ENCODE measurements at regions not wholly inside any gene's neighbourhood (a gene's known extent, or its start where the extent isn't known, plus 50 kb on each side); places are given as distances from the start of the nearest gene placed in this dataset.
A peak's percentile ranks its signal among the peaks of the same experiment; 100 is the strongest.
"Not testable (repeated sequence)": the region's sequence is repeated elsewhere in the genome, so short reads cannot be mapped to it uniquely, and the experiment has no call there.

DNA sequence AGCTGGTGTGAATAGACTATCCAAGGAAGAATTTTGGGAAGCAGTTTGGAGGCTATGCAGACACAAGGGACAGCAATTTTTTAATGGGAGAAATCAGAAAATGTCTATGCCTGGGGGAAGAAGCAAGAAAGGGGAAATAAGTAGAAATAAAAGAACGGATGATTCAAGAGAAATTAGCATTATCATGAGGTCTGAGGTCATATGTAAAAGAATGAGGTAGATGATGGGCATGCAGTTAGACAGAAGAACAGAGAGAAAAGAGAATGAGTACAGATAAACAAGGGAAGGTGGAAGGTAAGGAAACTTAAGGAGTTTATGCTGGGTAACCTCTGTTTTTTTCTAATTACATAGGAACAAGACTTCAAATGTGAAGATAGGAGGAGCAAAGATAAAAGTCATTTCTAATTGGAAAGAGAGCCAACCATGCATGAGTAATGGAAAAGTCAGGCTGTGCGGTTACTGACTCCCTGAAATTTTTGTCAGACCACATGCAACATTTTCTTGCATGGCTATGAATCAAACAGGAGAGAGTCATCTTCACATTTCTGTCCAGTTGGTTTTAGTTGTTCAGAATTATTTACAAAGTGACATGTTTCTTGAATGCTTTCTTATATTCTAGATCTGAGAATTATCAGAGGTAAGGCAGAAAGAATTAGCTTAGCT, 101.0 kb upstream of the PIK3R1 start:
- DNase-seq = no peak

DNA sequence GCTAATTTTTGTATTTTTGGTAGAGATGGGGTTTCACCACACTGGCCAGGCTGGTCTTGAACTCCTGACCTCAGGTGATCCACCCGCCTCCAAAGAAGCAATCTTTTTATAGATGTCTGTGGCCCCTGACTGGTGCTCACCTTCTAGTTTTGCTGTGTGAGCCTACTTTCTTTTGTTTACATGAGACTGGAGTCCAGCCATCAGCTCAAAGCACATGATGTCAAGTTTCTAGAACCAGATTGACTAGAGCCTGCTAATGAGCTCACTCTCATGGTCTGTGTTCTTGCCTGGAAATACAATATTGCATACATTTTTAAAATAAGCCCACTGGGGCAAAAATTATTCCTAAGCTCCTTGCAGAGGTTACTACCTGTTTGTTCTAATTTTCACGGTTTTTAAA, 102.9 kb upstream of the PIK3R1 start:
- no peak for DNase-seq

DNA sequence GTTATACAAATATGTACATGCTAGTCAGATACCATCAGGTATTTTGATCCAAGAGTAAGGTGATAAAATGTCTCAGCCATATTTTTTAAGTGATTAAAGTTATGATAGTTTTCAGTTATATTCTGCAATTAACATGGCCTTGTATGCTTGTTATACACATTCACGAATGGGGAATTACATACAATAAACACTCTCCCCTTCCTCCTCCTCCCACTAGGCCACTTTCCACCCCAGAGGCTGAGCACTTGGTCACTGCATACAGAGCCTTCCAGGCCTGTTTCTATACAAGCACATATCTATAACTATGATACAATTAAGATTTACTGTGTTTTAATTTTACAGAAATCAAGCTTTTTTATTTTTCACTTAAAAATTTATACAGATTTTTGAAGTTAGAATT, 104.7 kb upstream of the PIK3R1 start:
- no peak for DNase-seq

DNA sequence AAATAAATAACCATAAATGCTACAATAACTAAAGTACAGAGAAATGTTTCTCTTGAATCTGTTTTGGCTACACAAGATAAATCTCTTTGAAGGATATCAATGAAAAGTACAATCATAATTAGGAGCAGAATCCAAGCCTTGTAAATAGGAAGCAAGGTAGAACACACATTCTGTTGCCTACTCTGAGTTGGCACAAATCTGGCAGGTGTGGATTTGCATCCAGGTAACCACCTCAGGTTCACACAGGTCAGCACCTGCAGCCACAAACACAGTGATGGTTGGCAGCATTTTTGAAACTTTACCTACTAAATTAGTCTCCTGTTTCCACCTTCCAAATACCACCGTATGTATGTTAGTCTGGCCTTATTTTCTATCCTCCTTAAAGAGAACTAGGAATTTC, 105.3 kb upstream of the PIK3R1 start:
- DNase-seq = peak; percentile 65

DNA sequence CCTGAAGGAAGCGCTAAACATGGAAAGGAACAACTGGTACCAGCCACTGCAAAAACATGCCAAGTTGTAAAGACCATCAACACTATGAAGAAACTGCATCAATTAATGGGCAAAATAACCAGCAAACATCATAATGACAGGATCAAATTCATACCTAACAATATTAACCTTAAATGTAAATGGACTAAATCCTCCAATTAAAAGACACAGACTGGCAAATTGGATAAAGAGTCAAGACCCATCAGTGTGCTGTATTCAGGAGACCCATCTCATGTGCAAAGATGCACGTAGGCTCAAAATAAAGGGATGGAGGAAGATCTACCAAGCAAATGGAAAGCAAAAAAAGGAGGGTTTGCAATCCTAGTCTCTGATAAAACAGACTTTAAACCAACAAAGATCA, 111.3 kb upstream of the PIK3R1 start:
- not testable (repeated sequence) for DNase-seq

DNA sequence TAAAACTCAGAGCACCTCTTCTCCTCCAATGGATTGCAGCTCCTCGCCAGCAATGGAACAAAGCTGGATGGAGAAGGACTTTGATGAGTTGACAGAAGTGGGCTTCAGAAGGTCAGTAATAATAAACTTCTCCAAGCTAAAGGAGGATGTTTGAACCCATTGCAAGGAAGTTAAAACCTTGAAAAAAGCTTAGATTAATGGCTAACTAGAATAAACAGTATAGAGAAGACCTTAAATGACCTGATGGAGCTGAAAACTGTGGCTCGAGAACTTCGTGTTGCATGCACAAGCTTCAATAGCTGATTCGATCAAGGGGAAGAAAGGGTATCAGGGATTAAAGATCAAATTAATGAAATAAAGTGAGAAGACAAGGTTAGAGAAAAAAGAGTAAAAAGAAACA, 112.3 kb upstream of the PIK3R1 start:
- not testable (repeated sequence) for DNase-seq

DNA sequence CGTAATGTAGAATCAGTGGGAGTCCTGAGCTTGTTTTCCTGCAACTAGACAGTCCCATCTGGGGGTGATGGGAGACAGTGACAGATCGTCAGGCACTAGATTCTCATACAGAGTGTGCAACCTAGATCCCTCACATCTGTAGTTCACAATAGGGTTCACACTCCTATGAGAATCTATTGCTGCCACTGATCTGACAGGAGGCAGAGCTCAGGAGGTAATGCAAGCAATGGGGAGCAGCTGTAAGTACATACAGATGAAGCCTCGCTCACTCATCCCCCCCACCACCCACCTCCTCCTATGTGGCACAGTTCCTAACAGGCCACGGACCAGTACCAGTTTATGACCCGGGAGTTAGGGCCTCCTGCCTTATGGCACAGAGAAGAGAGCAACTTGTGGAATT, 116.2 kb upstream of the PIK3R1 start:
- no peak for DNase-seq

DNA sequence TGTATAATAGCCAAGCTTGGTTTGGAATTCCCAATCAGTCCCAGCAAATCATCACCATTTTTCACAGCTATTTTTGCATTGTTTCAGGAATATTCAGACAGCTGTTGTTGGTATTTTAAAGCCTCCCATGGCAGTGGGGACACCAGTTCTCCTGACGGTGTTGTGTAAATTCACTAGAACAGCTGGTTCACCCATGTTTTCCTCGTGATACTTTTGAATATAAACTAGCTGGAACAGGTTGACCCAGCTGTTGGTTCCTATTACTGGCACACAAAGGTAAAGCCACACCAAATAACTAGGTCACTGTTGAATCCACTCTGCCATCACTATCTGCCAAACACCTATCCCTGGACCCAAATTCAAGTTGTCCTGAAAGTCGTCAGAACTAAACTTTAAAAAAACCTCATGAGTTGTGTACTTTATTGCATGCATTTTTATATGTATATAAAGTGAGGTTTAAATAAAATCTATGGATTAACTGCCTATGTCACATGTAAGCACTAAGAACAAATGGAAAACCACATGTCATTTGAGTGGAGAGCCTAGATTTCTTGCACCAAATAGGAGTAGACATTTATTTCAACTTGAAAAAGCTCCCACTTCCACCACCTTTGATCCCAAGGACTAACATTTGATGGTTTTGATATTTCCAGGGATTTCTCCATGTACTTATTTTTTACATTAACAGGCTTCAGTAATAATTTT, 121.9 kb upstream of the PIK3R1 start:
- DNase-seq = no peak

DNA sequence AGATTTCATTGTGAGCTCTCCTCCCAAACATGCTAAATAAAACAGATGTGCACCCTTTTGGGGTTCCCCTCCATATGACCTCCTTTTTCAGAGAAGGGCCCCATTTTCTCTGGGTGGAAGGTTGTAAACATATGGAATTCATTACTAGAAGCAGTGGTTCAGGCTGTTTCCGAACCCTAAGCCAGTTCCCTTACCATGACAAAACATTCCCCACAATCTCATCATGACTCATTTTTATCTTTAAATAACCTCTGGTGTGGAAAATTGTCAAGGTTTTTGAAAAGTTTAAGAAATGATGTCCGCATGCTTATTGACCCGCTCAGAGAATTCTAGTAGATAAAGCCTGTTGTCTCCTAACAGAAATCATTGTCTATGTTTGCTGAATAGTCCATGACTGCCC, 127.3 kb upstream of the PIK3R1 start:
- DNase-seq = no peak

- no peak for DNase-seq
These were observed 127.7 kb upstream of the PIK3R1 start for GRCh38 chr5:68087866-68088265.

DNA sequence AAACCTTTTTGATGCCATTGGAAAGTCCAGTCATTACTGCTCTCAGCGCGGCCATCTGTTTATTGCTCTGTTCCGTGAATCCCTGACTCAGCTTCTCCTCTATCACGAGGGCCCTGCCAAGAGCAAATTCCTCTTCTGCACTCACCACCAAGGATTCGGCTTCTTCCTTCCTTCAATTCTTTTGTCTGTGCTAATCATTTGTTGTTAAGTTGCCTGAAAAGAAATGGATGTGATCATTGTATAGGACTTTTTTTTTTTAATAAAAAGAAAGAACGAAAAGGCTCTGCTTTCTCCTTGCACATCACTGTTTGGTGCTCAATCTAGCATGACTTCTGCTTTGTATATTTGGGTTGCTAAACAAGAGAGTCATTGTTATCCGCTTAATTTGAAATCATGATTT, 128.7 kb upstream of the PIK3R1 start:
- no peak for DNase-seq

DNA sequence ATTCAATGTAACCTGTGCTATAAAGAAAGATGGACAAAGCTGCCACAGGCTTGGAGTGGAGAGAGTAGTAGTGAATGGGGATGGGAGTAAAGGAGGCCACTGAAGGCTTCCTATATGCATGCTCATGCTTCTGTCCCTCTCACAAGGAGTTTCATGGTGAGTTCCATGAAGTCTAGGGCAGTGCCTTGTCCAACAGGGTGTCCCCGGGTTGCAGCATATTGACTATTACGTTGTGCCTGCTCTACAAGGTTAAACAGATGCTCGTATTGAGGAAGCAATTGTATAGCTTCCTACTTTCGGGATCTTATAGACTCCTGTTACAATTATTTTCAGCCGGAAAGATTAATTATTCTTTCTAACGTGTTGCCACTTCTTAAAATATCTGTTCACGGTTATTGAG, 129.1 kb upstream of the PIK3R1 start:
- no peak for DNase-seq

GRCh38 chr5:68084396-68084795, 131.2 kb upstream of the PIK3R1 start:
- DNase-seq = no peak

DNA sequence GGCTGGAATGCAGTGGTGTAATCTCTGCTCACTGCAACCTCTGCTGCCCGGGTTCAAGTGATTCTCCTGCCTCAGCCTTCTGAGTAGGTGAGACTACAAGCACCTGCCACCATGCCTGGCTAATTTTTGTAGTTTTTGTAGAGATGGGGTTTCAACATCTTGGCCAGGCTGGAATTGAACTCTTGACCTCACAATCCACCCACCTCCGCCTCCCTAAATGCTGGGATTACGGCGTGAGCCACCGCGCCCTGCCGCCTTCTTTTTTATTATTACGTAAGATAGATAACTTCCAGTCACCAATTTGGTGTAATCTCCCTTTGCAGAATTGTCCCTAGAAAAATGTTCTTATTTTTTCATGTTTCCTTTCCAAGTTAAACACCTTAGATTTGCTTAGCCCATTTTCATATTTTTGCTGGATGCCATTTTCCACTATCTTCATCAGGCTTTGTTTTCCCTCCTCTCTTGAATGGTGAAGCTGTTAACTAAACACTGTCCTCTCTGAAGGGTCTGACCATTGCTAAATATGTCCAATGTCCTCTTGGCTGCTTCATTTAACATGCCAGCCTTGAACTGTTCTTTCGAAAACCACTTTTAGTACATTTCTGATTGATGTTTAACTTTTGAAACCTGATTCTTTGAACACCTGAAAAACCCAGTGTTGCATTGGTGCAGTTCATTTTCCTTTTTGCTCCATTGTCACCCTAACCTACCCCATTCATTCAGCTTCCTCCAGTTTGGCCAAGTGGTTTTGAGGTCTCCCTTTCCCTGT, 135.1 kb upstream of the PIK3R1 start:
- DNase-seq = no peak

DNA sequence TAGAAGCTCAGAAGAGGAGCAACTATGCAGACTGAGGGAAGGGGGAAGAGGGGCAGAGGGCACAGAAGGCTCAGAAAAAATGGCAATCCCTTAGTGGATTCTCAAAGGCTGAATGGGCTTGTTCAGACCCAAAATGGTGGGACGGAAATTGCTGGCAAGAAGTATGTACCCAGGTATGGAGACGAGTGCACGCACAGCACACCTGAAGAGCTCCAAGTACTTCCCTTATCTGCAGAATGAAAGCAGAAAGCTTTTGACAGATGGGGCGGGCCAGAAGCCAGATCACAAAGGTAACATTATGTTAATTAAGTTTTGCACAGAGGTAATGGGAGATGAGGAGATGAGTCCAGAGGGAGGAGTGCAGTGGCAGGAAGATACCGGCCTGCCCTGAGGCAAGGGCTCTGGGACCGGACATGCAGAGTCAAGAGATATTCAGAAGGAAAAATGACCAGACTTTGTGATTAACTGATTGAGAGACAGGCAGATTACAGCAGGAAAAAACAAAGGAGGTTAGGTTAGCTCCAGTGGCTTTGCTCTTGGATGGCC, 138.1 kb upstream of the PIK3R1 start:
- peak; percentile 16 for DNase-seq

DNA sequence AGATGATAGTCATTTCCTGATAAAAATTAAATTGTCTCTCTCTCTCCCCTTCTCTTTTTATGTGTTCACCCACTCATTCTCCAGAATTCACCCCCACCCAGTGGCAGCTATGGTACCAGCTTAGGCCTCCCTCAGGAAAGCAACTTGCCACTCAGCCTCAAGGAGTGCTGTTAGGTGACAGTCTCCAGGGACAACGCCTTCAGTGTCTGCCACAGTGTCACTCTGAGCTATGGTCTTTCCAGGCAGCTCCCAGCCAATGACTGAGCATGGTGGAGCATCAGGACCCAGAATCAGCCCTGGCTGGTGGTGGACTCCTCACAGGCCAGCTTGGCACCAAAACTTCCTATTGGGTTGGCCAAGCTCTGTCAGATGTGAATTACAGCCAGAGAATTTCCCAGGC, 140.9 kb upstream of the PIK3R1 start:
- peak; percentile 53 for DNase-seq

GRCh38 chr5:68074048-68074632, 141.4 kb upstream of the PIK3R1 start:
- peak; percentile 91 for DNase-seq

- no peak for DNase-seq
These were observed 143.8 kb upstream of the PIK3R1 start for GRCh38 chr5:68071736-68072135.

DNA sequence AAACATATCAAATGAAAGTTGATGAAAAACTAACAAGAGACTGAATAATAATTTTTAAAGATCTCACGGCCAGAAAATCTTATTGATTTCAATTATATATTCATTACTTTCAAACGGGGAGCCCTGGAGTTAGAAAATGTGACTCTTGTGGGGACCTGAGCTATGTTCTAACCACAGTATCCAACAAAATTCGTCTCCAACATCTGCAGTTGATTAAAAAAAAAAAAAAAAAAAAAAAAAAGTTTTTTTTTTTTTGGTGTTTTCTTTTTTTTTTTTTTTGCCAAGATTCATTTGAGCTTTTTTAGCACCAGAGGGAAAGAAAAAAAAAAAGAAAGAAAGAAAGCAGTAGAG, 144.3 kb upstream of the PIK3R1 start:
- no peak for DNase-seq

GRCh38 chr5:68070591-68071281, 144.8 kb upstream of the PIK3R1 start:
- no peak for DNase-seq

DNA sequence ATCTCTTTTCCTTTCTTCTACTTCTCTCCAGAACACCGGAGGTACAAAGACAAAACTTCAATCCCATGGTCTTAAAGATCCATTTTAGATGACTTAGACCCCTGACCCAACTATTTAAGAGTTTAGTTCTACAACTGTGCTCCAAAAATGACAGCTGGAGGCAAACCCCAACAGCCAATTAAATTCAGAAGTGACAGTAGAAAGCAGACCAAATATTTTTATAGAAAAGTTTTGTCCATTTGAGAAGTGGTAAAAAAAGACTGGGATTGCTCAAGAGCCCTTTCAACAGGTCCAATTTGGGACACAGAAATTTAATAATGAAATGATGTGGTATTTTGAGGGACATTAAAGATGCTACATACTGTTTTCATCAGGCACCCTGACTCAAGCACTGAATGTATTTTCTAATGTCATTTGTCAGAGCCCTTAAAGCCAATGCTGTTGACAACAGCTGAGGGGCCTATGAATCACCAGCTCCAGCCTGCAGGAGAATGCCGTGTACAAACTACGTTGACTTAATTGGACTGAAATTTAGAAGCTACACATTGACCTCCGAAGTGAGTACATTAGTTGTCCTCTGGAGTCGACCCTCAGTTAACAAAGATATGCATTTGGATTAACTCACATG, 147.5 kb upstream of the PIK3R1 start:
- no peak for DNase-seq

DNA sequence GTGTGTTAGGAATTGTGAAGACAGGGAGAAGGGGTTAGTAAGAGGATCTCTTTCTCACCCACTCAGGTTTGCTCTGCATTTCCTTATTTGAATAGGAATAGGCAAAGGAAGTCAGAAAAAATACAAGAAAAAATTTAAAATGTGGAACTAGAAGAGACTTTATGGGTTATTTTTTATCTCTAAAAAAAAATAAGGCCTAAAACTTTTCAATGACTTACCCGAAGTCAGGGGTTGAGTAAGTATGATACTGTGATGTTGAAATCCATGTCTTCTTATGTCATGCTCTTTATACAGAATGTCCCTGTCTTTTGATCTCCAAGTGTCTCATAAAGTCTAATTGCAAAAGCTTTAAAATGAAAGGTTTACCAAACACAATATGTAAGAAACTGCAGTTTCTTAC, 148.3 kb upstream of the PIK3R1 start:
- no peak for DNase-seq

Measured in NCI-H146 (cell line).